Neural progenitor cell (in vitro differentiated cells): ENCODE measurements at regions not wholly inside any gene's neighbourhood (a gene's known extent, or its start where the extent isn't known, plus 50 kb on each side); places are given as distances from the start of the nearest gene placed in this dataset.

Experiments
- CTCF ChIP-seq: fragments of 200-600 bp; sonication (generic); IDR thresholded peaks from 2 replicates; pipeline ENCODE4 v1.5.1; 2017; ENCODE audit warnings: antibody characterized with exemption, mild to moderate bottlenecking
- EZH2 ChIP-seq: fragments of 200-600 bp; sonication (generic); IDR thresholded peaks from 2 replicates; pipeline ENCODE4 v1.6.1; 2017; ENCODE audit warnings: antibody characterized with exemption, mild to moderate bottlenecking, moderate library complexity
- EZH2phosphoT487 ChIP-seq: fragments of 200-600 bp; sonication (generic); IDR thresholded peaks from 2 replicates; pipeline ENCODE4 v1.6.1; 2017; ENCODE audit warnings: antibody characterized with exemption

- TF ChIP-seq CTCF (no peak), EZH2phosphoT487 (no peak), EZH2 (no peak)
Measured at GRCh38 chr21:20852866-20853265, 145.3 kb upstream of the NCAM2 start.
